Fibroblast of skin of back (primary cell): ENCODE measurements at regions not wholly inside any gene's neighbourhood (a gene's known extent, or its start where the extent isn't known, plus 50 kb on each side); places are given as distances from the start of the nearest gene placed in this dataset.
A peak's percentile ranks its signal among the peaks of the same experiment; 100 is the strongest.

Experiments
- DNase-seq: peaks from one replicate; pipeline ENCODE4 v3.0.0-alpha.2; 2013

DNA sequence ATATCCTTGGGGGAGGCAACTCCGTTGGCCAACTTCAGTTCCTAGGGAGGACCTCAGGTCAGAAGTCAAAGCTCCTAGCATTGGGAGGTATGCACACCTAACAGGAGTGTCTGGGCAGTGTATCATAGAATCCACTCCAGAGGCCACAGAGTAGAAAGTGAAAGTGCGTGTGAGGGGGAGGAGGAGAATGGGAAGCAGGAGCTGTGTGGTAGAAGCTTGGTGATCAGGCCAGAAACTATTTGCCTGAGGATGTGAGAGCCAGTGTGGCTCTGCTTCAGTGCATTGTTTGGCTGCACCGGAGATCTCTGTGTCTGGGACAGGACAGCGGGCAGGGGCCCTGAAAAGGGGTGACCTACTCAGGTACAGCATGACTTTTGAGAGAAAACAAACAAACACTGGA, 557.4 kb upstream of the VSTM2A start:
- no peak for DNase-seq

GRCh38 chr7:53988376-53988775, 553.8 kb upstream of the VSTM2A start:
- no peak for DNase-seq

DNA sequence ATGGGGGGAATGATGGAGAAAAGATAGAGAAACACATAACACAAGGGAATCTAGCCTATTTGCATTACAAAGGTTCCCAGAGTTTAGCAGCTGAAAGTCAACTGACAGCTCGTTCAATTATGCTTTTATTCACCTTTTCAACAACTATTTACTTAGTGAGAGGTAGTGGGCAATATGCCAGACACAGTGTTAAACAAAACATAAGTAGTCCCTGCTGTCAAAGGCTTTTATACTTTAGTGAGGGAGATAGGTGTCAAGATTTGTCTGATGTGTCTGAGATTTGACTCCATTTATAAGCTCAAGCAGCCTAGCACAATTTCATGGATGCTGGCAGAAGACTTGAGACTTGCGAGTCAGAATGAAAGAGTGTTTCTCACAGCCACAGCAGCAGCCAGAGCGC, 549.0 kb upstream of the VSTM2A start:
- DNase-seq, result no peak

DNA sequence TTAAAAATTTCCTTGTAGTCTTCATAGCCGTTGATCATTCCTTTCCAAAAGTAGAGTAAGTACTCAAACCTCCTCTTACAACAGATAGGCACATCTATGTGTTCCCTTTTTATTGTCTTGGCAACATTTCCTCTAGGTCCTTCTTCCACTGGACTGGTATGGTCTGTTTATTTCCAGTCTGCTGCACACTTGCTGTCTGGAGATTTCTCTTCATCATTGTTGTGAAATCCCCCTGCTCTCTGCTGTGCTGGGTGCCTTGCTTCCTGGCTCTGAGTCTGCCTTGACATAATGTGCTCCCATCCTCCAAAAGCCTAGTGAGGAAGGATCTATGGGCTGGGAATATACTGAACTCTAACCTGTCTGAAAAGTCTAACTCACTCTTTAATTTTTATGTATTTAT, 545.3 kb upstream of the VSTM2A start:
- DNase-seq, result no peak

- no peak for DNase-seq
Observed at GRCh38 chr7:54014765-54015164, 527.4 kb upstream of the VSTM2A start.

DNA sequence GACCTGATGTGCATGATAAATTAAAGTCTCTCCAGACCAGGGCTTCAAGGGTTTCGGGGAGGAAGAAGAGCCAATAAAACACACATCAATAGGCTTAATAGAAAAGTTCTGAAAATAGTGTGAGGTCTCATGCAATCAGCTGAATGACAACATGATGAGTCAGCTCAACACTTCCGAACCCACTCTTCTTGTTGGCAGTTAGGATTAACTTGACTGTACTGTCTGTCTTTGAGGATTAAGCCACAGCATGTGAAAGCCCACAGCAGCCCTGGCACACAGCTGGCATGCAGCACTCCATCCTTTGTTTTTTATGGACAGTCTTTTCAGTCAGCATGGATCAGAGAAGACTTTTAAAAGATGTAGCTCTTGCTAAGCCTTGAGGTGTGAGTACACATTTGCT, 526.9 kb upstream of the VSTM2A start:
- no peak for DNase-seq

DNA sequence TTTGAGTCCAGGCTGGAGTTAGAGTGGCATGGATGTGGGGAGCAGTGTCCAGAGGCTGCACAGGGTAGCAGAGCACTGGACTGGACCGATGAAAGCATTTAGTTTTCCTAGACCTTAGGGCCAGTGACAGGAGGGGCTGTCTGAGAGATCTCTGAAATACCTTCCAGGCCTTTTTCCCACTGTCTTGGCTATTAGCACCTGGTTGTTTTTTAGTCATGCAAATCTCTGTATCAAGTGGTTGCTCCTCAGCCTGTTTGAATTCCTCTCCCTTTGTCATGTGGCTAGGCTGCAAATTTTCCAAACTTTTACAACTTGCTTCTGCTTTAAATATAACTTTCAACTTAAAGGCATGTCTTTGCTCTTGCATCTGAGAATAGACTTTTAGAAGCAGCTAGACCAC, 504.3 kb upstream of the VSTM2A start:
- no peak for DNase-seq

- DNase-seq, result no peak
Observed at GRCh38 chr7:54060643-54061042, 481.5 kb upstream of the VSTM2A start.

DNA sequence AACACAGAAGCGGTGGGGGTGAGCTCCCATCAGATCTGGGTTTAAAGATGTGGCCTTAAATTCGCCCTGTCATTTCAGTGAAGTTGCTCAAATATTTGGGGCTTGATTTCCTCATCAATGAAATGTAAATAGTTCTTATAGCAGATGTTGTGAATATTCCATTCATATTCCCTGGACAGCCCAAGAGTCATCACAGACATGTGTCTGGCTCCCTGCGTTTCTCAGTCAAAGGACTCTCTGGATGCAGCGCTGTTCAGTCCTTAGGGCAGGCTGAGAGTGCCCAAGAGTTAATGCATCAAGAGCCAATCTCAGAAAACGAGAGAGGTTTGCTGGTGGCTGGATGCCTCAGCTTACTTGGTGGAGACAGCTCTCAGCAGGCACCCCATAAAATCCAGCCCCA, 475.5 kb upstream of the VSTM2A start:
- no peak for DNase-seq

DNA sequence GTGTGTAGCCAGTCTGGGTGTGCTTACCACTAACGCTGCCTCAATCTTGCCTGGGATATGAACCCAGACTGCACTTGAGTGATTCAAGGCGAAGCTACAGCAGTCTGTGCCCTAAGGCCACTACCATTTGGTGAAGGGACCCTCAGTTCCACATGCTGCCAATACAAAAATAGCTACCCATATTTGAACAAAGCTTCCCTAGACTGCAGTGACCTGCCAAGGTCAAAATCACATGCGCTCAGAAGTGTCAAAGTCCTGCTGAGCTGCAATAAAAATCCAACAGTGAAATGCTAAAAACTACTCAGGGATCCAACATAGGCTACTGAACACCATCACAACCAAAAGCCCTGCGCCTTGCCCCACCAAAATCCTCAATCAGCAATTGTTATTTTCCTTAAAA, 472.3 kb upstream of the VSTM2A start:
- no peak for DNase-seq

DNA sequence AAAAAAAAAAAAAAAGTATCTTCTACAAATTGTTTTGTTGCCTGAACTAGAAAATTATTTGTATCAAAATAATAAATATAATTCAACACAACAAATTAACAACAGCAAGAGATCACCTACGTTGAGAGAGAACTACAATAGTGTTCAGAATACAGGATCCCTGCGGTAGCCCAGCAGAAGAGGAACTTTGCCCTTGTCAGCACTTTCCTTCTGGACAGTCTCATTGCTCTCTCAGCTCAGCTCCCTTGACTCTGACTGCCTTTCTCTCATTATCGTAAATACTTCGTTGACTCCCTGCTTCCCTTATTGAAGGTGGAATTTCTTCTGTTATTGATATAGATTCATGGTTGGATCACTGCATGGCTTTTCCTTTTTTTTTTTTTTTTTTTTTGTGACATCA, 469.5 kb upstream of the VSTM2A start:
- DNase-seq, result no peak

- DNase-seq, result no peak
Observed at GRCh38 chr7:54076616-54077015, 465.6 kb upstream of the VSTM2A start.

DNA sequence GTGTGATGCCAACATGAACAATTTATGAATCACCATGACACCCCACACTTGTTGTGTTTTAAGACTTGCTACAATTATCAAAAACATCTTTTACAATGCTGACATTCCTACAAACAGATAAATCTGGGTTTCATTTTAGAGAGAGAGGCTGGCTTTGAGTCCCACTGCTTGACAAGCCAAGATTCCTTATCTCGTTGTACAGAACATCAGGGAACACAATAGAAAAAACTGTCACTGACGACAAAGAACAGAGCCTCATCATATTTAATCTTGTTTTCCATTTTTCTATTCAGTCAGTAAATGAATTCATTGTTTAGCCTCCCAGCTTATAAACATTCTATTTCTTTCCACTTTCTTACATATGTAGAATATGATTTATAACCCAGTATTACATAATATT, 461.6 kb upstream of the VSTM2A start:
- no peak for DNase-seq

GRCh38 chr7:54080971-54081370, 461.2 kb upstream of the VSTM2A start:
- no peak for DNase-seq

DNA sequence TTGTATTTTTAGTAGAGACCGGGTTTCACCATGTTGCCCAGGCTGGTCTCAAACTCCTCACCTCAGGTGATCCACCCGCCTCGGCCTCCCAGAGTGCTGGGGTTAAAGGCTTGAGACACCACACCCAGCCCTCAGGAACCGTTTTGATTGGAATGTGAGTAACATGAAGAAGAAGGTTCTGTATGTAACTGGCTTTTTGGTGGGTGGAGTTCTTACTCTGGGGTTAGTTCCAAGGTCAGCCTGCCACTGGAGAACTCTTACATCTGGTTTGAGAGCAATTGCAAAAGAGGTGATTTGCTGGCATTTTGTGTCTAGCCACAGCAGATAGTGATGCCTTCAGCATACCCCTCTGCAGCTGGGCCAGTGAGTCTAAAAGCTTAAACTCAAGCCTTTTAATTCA, 457.8 kb upstream of the VSTM2A start:
- DNase-seq, result no peak

DNA sequence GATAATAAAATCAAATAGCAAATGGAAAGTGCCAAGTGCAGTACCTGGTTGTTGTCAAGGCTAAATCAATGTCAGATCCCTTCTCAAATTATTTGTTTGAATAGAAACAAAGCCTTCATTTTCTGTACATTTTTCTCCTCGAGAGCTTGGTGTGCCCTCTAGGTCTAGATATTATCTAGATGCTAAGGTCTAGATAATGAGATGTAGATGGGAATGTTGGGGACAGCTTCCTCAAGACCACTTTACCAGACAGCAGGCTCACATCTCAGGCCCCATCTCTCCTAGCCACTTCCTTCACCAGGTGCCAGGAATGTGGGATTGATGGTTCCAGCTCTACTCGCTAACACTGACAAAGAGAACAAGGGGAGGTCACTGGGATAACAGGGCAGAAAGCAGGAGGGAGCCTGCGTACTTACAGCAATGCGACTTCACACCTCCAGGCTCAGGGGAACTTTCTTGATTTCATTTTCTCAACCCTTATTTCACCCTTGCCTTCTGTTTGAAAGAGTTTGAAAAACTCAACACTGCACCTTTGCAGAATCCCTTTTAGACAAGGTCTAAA, 451.4 kb upstream of the VSTM2A start:
- DNase-seq, result no peak

DNA sequence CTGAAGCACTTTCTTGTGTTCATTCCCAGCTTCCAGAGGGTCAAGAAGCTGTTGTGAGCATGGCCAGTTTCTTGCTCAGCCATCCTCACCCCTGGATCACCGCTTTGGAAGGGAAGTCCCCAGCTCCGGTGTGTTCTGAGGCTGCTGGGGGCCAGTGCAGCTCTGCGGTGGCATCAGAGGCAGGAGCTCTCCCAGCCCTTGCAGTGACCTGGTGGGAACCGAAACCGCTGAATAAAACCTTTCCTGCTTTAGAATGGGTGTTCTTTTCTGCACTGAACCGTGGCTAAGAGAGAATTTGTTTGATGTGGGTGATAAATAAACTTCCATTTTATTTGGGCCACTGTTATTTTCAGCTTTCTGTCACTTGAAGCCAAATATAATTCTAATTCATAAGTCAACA, 450.9 kb upstream of the VSTM2A start:
- DNase-seq, result no peak

DNA sequence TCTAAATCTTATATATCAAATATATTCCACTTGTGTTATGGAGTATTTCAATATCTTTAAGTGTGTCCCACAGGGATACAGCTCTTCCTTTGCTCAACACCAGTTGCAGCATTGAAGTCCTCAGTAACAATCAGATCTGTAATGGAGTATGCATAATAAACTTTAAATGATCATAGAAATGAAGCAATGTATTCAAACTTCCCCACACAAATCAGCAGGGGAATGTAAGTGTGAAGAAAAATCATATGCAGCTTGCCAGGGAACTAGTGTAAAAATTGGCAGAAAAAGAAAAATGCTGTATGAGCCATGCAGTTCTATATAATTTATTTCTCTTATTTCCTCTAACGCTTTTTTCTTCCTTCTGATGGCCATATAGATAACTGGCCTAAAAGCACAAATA, 444.3 kb upstream of the VSTM2A start:
- DNase-seq, result no peak

DNA sequence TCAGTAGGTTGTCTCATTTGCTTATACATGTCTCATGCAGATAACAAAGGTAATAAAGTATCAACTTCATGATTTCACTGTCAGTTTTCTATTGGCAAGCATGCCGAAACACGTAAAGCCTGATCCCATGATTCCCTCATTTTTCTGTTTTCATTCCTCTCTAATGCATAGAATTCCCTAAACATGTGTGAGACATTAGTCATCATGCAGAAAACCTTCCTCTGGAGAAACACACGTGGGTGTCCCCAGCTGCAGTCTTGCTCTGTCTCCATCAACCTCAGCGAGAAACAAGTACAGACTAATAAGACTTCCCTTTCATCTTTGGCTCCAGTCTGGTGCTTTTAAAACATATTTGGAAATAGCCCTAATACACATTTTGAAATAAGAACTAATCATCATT, 432.7 kb upstream of the VSTM2A start:
- DNase-seq, result peak; percentile 29

DNA sequence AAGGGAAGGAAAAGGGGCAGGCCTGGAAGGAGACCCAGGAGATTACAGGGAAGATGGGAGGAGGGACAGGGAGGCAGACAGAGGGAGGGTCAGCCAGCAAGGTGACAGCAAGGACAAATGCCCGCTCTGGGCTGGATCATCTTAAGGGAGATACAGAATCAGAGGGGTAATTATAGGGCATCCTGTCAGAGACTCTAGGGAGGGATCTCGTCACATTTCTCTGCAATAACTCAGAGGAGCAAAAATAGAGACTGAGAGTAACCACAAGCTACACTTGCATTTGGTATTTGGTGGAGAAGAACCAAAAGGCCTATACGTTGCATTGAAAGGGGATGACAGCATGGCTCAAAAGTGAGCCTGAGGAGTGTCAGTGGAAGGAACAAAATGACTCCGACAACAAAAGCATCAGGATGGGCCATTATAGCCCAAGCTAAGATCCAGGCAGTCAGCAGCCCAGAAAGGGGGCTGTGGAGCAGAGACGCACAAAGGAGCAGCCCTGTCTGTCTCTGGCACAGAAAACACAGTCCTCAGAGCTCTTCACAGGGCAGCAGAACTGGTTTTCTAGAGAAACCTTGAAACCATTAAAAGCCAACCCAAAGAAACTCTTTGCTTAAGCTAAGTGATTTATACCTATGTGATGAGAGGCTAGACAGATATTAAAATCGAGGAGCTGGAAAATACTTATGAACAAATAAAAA, 430.2 kb upstream of the VSTM2A start:
- DNase-seq, result peak; percentile 34

GRCh38 chr7:54112567-54112966, 429.6 kb upstream of the VSTM2A start:
- peak; percentile 20 for DNase-seq

- no peak for DNase-seq
Observed at GRCh38 chr7:54115028-54115763, 427.0 kb upstream of the VSTM2A start.

DNA sequence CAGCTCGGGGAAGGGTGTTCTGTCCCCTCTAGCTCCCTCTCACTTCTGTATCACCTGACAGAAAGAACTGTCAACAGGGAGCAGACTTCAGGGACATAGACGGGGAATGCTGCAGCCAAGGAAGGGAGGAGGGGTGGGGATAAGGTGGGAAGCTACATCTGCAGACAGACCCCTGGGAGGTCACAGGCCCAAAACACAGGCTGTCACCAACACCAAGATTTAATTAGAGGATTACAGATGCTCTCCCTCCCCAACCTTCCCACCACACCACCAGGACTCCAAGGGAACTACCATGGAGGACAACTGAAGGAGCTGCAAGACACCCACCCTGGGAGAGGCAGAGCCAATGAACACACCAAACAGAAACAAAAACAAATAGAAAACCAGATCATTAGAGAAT, 425.2 kb upstream of the VSTM2A start:
- DNase-seq, result no peak

- DNase-seq, result no peak
Observed at GRCh38 chr7:54129035-54129434, 413.1 kb upstream of the VSTM2A start.
